ENCODE measurements at regions not wholly inside any gene's neighbourhood (a gene's known extent, or its start where the extent isn't known, plus 50 kb on each side); places are given as distances from the start of the nearest gene placed in this dataset.

DNA sequence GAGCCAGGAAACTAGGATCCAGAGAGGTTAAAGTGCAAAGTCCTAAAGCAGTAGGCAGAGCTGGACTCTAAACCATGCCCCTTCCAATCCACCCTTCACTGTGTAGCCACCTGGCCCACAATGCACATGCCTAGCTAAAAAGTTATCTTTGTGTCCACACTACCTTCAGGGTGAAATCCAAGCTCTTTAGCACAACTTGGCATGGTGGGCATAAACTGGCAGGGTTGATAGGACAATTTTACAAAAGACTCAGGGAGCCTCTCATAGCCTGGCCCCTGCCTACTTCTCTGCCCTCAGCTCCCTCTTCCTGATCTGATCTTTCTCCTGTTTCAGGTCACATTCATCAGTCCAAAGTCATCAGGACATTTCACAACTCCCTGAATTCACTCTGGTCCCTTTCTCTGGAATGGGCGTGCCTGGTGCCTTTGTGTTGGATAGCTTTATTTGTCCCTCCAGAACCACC, 513.9 kb downstream of the OMA1 start:
- no peak for FAIRE-seq
- intact Hi-C loops (cut with DNase I) = no loop called here
- H3K9me3 ChIP-seq (ENCODE audit: control insufficient read depth in 2 of 3, insufficient read depth in 1 of 3, low read length in 3 of 3) = no peaks in the 10 kb centered on the region

DNA sequence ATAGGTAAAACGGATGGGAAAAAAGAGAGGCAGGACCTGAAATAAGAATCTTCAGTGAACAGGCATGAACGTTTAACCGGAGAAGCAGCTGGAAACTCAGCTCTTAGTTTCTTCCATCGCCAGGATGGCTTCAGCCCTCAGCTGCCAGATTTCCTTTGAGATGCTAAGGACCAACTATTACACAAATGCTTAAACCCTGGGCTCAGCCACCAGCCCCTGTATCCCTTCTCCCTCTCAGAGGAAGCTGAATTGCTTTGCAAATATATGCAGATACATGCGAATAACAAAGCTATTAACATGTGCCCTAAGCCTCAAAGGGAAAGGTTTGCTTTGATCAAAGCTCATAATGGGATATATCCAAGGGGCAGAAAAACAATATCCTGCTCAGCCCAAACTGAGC, 515.1 kb downstream of the OMA1 start:
- no peak for TF ChIP-seq CTCF (IDR thresholded peaks at IDR 0.05; ENCODE audit: borderline replicate concordance, extremely low read depth, insufficient read depth)
- peak in 2 of 5 donors; percentile 14 to 20 for DNase-seq

More for the DNA sequence above, 513.9 kb downstream of the OMA1 start:
- no peak overlapping the region for H3K27ac ChIP-seq (ENCODE audit: low read depth in 2 of 2, low read length in 2 of 2)
- no peaks in the 10 kb centered on the region for H3K27me3 ChIP-seq (ENCODE audit: control insufficient read depth, insufficient read depth, low read length)
- H3K36me3 ChIP-seq (ENCODE audit: control insufficient read depth in 2 of 3, insufficient read depth in 3 of 3, low read length in 3 of 3) = no peaks in the 10 kb centered on the region
- H3K4me1 ChIP-seq (ENCODE audit: control insufficient read depth in 2 of 3, insufficient read depth in 2 of 3, low read depth in 1 of 3, low read length in 3 of 3) = no peaks in the 10 kb centered on the region
- H3K4me3 ChIP-seq (ENCODE audit: low read length in 3 of 3) = no peak overlapping the region
- no peak for TF ChIP-seq CTCF (IDR thresholded peaks at IDR 0.05; ENCODE audit: borderline replicate concordance, extremely low read depth, insufficient read depth)
- no peak for DNase-seq
- H3K9ac ChIP-seq (ENCODE audit: low read length in 3 of 3) = no peak overlapping the region

GRCh38 chr1:58030456-58030855, 516.1 kb downstream of the OMA1 start:
- H3K4me1 ChIP-seq (ENCODE audit: control insufficient read depth in 2 of 3, insufficient read depth in 2 of 3, low read depth in 1 of 3, low read length in 3 of 3) = no peaks in the 10 kb centered on the region
- no peak overlapping the region for H3K27ac ChIP-seq (ENCODE audit: low read depth in 2 of 2, low read length in 2 of 2)
- intact Hi-C loops (cut with DNase I) = no loop called here
- H3K36me3 ChIP-seq (ENCODE audit: control insufficient read depth in 2 of 3, insufficient read depth in 3 of 3, low read length in 3 of 3) = no peaks in the 10 kb centered on the region
- no peaks in the 10 kb centered on the region for H3K9me3 ChIP-seq (ENCODE audit: control insufficient read depth in 2 of 3, insufficient read depth in 1 of 3, low read length in 3 of 3)
- no peak for DNase-seq
- no peak overlapping the region for H3K9ac ChIP-seq (ENCODE audit: low read length in 3 of 3)
- no peaks in the 10 kb centered on the region for H3K27me3 ChIP-seq (ENCODE audit: control insufficient read depth, insufficient read depth, low read length)
- TF ChIP-seq CTCF (IDR thresholded peaks at IDR 0.05; ENCODE audit: borderline replicate concordance, extremely low read depth, insufficient read depth) = no peak
- FAIRE-seq = no peak
- H3K4me3 ChIP-seq (ENCODE audit: low read length in 3 of 3) = no peak overlapping the region

More for the DNA sequence above, 515.1 kb downstream of the OMA1 start:
- intact Hi-C loops (cut with DNase I) = no loop called here
- Histone ChIP-seq H3K27ac (ENCODE audit: low read depth in 2 of 2, low read length in 2 of 2) (no peak overlapping the region), H3K4me1 (ENCODE audit: control insufficient read depth in 2 of 3, insufficient read depth in 2 of 3, low read depth in 1 of 3, low read length in 3 of 3) (no peaks in the 10 kb centered on the region), H3K9ac (ENCODE audit: low read length in 3 of 3) (no peak overlapping the region), H3K4me3 (ENCODE audit: low read length in 3 of 3) (no peak overlapping the region), H3K9me3 (ENCODE audit: control insufficient read depth in 2 of 3, insufficient read depth in 1 of 3, low read length in 3 of 3) (no peaks in the 10 kb centered on the region), H3K36me3 (ENCODE audit: control insufficient read depth in 2 of 3, insufficient read depth in 3 of 3, low read length in 3 of 3) (no peaks in the 10 kb centered on the region), H3K27me3 (ENCODE audit: control insufficient read depth, insufficient read depth, low read length) (no peaks in the 10 kb centered on the region)
- FAIRE-seq = no peak

DNA sequence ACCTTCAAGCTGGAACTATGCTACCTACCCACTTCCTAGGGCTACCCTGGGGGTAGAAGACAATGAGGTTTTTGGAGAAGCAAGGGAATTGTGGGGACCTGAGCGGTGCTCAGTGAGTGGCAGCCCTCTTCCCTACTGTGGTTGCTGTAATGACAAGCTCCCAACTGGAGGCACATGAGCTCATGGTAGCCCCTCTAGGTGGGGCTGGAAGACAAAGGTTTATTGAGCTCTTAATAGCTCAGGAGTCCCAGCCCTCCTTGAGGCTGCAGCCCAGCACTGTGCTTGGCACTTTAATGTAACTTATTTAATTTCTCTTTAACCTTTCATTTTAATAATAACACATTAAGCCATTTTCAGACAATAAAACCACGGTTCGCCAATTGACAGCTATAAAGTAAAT, 528.9 kb downstream of the OMA1 start:
- FAIRE-seq = no peak
- no peak overlapping the region for H3K4me3 ChIP-seq (ENCODE audit: low read length in 3 of 3)
- no peak overlapping the region for H3K27ac ChIP-seq (ENCODE audit: low read depth in 2 of 2, low read length in 2 of 2)
- H3K9me3 ChIP-seq (ENCODE audit: control insufficient read depth in 2 of 3, insufficient read depth in 1 of 3, low read length in 3 of 3) = no peaks in the 10 kb centered on the region
- no peaks in the 10 kb centered on the region for H3K4me1 ChIP-seq (ENCODE audit: control insufficient read depth in 2 of 3, insufficient read depth in 2 of 3, low read depth in 1 of 3, low read length in 3 of 3)
- no peak overlapping the region for H3K9ac ChIP-seq (ENCODE audit: low read length in 3 of 3)
- DNase-seq = no peak
- intact Hi-C loops (cut with DNase I) = no loop called here
- TF ChIP-seq CTCF (IDR thresholded peaks at IDR 0.05; ENCODE audit: borderline replicate concordance, extremely low read depth, insufficient read depth) = no peak
- H3K27me3 ChIP-seq (ENCODE audit: control insufficient read depth, insufficient read depth, low read length) = no peaks in the 10 kb centered on the region
- no peaks in the 10 kb centered on the region for H3K36me3 ChIP-seq (ENCODE audit: control insufficient read depth in 2 of 3, insufficient read depth in 3 of 3, low read length in 3 of 3)
